Tibial nerve (tissue), 4 donors: ENCODE measurements at regions not wholly inside any gene's neighbourhood (a gene's known extent, or its start where the extent isn't known, plus 50 kb on each side); places are given as distances from the start of the nearest gene placed in this dataset.

ENCODE experiments used
- DNase-seq, 2 donors: peaks; one replicate each; pipeline ENCODE4 v3.0.0-alpha.2; 2019; ENCODE audit warnings: low spot score in 2 of 2
- H3K27ac ChIP-seq, 4 donors: fragments of 200-600 bp; sonication (generic) in 3 of 4; one replicate each; pipeline ENCODE4 v1.5.1; 2017 to 2019; ENCODE audit warnings: mild to moderate bottlenecking in 1 of 4
- H3K27me3 ChIP-seq, 2 donors: fragments of 200-600 bp; sonication (generic) in 1 of 2; one replicate each; pipeline versions ENCODE4 v1.5.1 to v1.6.0; 2017 to 2019
- H3K36me3 ChIP-seq, 3 donors: fragments of 200-600 bp; sonication (generic); one replicate each; pipeline ENCODE4 v1.5.1; 2018 to 2019
- H3K4me1 ChIP-seq, 4 donors: fragments of 200-600 bp; sonication (generic) in 3 of 4; one replicate each; pipeline ENCODE4 v1.5.1; 2017 to 2019
- H3K4me3 ChIP-seq, 4 donors: fragments of 200-600 bp; sonication (generic) in 3 of 4; one replicate each; pipeline ENCODE4 v1.5.1; 2017 to 2019; ENCODE audit warnings: mild to moderate bottlenecking in 1 of 4, moderate library complexity in 1 of 4
- H3K9me3 ChIP-seq, 4 donors: fragments of 200-600 bp; sonication (generic) in 3 of 4; one replicate each; pipeline ENCODE4 v1.5.1; 2017 to 2019
- EP300 ChIP-seq, 2 donors: sonication (generic); formaldehyde crosslinking; IDR thresholded peaks; one replicate each; pipeline ENCODE4 v1.6.1; 2017; ENCODE audit warnings: antibody characterized with exemption in 2 of 2, mild to moderate bottlenecking in 1 of 2
- POLR2A ChIP-seq, 2 donors: fragments of 450-650 bp; IDR thresholded peaks; one replicate each; pipeline ENCODE4 v1.6.1; 2017; ENCODE audit warnings: antibody characterized with exemption in 2 of 2, mild to moderate bottlenecking in 2 of 2, moderate library complexity in 2 of 2
- WGBS, 2 donors: methylation state at CpG; one replicate each; pipeline ENCODE4 v1.1.5; 2018; 5-methylcytosine and 5-hydroxymethylcytosine counted together
- TF ChIP-seq, protein P1 (sequence below), 5 experiments: fragments of 200-600 bp in 3 of 5; fragments of 450-650 bp in 2 of 5; sonication (generic) in 3 of 5; IDR thresholded peaks; one replicate each; pipeline ENCODE4 v1.5.1; 2016 to 2019; ENCODE audit warnings: antibody characterized with exemption in 5 of 5, mild to moderate bottlenecking in 3 of 5, moderate library complexity in 2 of 5

DNA sequence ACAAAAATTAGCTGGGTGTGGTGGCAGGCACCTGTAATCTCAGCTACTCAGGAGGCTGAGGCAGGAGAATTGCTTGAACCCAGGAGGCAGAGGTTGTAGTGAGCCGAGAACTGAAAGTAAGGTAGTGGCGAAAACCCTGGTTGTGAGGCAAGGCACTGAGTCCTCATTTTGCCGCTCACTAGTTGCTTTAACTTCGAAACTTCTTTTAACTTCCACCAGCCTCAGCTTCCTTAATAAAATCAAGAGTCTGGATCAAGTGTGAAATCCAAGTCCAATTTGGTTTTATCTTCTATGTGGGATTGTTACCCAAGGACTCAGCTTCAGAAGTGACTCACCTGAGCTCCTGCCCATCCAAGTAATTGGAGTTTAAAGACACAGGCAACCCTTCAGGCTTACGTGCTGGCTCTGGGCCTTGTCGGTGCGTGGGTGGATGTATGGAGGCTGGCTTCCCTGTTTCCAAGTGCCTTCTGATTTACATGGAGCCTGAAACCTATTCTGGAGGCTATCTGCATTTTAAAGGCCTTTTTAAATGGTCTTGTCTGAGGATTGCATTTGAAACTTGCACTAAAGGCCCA, 374.2 kb upstream of the ID2 start:
- Histone ChIP-seq H3K4me3 (no peak overlapping the region), H3K27me3 (no peaks in the 10 kb centered on the region), H3K4me1 (peaks cover 0 to 4% (median under 1%) of the 10 kb centered on the region in 4 donors), H3K27ac (no peak overlapping the region), H3K36me3 (no peaks in the 10 kb centered on the region), H3K9me3 (no peaks in the 10 kb centered on the region)
- 69 to 89% methylated on average over 7 of the region's 7 CpGs for WGBS, 2 donors
- DNase-seq, result no peak
- TF ChIP-seq POLR2A (IDR thresholded peaks at IDR 0.05) (no peak), EP300 (IDR thresholded peaks at IDR 0.05) (no peak)
- TF ChIP-seq, protein P1, sequence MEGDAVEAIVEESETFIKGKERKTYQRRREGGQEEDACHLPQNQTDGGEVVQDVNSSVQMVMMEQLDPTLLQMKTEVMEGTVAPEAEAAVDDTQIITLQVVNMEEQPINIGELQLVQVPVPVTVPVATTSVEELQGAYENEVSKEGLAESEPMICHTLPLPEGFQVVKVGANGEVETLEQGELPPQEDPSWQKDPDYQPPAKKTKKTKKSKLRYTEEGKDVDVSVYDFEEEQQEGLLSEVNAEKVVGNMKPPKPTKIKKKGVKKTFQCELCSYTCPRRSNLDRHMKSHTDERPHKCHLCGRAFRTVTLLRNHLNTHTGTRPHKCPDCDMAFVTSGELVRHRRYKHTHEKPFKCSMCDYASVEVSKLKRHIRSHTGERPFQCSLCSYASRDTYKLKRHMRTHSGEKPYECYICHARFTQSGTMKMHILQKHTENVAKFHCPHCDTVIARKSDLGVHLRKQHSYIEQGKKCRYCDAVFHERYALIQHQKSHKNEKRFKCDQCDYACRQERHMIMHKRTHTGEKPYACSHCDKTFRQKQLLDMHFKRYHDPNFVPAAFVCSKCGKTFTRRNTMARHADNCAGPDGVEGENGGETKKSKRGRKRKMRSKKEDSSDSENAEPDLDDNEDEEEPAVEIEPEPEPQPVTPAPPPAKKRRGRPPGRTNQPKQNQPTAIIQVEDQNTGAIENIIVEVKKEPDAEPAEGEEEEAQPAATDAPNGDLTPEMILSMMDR (IDR thresholded peaks at IDR 0.05), result no peak

DNA sequence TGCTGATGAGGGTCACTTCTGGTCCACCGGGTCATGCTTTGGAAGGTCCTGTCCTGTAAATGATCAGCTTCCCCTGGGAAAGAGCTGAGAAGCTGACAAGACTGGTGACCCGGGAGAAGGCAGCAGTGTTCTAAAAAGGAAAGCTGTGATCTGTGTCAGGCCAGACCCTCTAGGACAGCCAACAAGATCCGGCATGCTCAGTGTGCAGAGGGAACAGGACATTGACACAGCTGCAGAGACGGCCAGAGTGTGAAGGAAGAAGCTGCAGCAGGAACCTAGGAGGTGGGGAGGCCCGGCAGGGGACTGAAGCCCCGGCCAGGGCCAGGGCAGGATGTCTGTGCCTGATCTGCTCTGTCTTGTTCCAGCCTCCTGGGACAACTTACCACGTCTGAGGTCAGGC, 372.7 kb upstream of the ID2 start:
- DNase-seq, result no peak
- Histone ChIP-seq H3K36me3 (no peaks in the 10 kb centered on the region), H3K27ac (no peak overlapping the region), H3K4me3 (no peak overlapping the region), H3K27me3 (no peaks in the 10 kb centered on the region), H3K9me3 (no peaks in the 10 kb centered on the region), H3K4me1 (peaks cover 0 to 3% (median 0%) of the 10 kb centered on the region in 4 donors)
- WGBS, 2 donors, result 64 to 76% methylated on average over 7 of the region's 7 CpGs
- TF ChIP-seq EP300 (IDR thresholded peaks at IDR 0.05) (no peak), POLR2A (IDR thresholded peaks at IDR 0.05) (no peak)
- TF ChIP-seq, protein P1 (IDR thresholded peaks at IDR 0.05), result no peak

DNA sequence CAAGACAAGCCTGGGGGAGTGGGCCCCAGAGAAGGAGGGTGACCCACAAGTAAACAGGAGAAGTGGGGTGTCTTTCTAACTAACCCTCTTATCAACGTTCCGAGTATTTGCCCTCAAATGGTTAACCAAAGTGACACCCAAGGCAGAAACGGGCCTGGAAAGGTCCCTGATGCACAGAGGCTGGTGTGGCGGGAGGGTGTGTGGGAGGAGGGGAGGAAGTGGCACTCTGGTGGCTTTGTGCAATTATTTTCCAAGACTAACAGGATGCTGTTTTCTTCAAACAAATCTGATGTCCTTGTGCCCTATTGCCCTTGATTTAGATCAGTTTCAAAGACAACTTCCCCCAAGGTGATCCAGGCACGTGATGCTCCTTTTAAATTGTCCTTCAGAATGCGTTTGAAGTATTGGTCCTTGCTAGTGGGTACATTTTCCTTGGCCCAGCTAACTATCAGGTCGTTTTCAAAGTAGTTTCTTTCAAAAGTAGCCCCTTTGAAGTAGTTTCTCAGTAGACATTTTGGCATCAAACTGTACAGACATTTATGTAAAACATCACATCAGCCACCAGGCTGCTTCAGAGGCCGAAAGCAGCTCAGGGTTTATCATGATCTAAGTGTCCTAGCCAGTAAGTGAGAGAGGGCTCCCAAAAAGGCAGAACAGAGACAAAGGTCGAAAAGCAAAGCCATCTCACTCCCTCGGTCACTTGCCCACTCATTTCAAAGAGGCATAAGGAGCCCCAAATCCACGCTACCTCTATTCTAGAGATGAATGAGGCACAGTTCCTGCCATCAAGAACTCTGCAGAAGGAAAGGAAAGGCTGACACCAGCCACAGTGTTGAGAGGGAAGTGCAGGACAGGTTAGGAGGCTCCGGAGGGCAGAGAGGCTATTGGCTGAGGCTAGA, 371.1 kb upstream of the ID2 start:
- H3K27me3 ChIP-seq, result no peaks in the 10 kb centered on the region
- no peak for DNase-seq
- no peak overlapping the region for H3K4me3 ChIP-seq
- no peak overlapping the region for H3K27ac ChIP-seq
- no peaks in the 10 kb centered on the region for H3K36me3 ChIP-seq
- no peaks in the 10 kb centered on the region for H3K9me3 ChIP-seq
- TF ChIP-seq POLR2A (IDR thresholded peaks at IDR 0.05) (no peak), EP300 (IDR thresholded peaks at IDR 0.05) (no peak)
- TF ChIP-seq, protein P1 (IDR thresholded peaks at IDR 0.05), result no peak
- peaks cover 0 to 3% (median 0%) of the 10 kb centered on the region in 4 donors for H3K4me1 ChIP-seq
- WGBS, 2 donors, result 65 to 66% methylated on average over 12 of the region's 12 CpGs

DNA sequence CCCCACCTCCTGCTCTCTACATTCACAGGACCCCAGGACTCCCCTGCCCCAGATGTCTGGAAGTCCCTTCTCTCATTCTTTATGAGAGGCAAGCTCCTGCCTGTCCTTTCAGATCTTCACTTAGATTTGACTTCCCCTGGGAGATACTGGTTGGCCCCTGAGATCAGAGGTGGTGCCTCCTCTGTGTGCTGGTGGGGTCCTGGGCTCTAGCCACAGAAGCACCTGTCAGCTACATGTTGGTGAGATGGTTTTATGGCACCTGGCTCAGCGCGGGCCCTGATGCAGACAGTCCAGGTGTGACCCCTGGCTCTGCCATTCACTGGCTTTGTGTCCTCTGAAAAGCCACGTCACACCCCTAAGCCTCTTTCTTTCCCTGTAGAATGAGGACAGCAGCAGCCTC, 369.6 kb upstream of the ID2 start:
- Histone ChIP-seq H3K9me3 (no peaks in the 10 kb centered on the region), H3K4me3 (no peak overlapping the region), H3K27ac (no peak overlapping the region), H3K36me3 (no peaks in the 10 kb centered on the region), H3K27me3 (no peaks in the 10 kb centered on the region), H3K4me1 (peaks cover 0 to 3% (median 0%) of the 10 kb centered on the region in 4 donors)
- WGBS, 2 donors, result 93 to 96% methylated on average over 3 of the region's 3 CpGs
- no peak for DNase-seq
- TF ChIP-seq, protein P1 (IDR thresholded peaks at IDR 0.05), result no peak
- TF ChIP-seq EP300 (IDR thresholded peaks at IDR 0.05), result no peak
- no peak for TF ChIP-seq POLR2A (IDR thresholded peaks at IDR 0.05)
